UCSD-AML1 (cell line): ENCODE measurements at regions not wholly inside any gene's neighbourhood (a gene's known extent, or its start where the extent isn't known, plus 50 kb on each side); places are given as distances from the start of the nearest gene placed in this dataset.

Experiments used
- DNase-seq: peaks from one replicate; lab custom pipeline; 2025; ENCODE audit not compliant: unreplicated experiment; lab: John Stamatoyannopoulos, UW

GRCh38 chr1:30033256-30034104 is 689.9 kb downstream of the MATN1 start:
- no peak for DNase-seq

- DNase-seq: no peak
These were observed 691.1 kb downstream of the MATN1 start for GRCh38 chr1:30032302-30032701.

- DNase-seq: no peak
These were observed 693.7 kb downstream of the MATN1 start for GRCh38 chr1:30029677-30030076.

- no peak for DNase-seq
These were observed 694.4 kb downstream of the MATN1 start for GRCh38 chr1:30028939-30029338.

GRCh38 chr1:30028283-30028682 is 695.1 kb downstream of the MATN1 start:
- no peak for DNase-seq

- no peak for DNase-seq
These were observed 696.1 kb downstream of the MATN1 start for GRCh38 chr1:30027247-30027646.

- DNase-seq: peak; percentile 44
These were observed 698.8 kb downstream of the MATN1 start for GRCh38 chr1:30024411-30025195.

GRCh38 chr1:30023339-30024022 is 699.9 kb downstream of the MATN1 start:
- no peak for DNase-seq

- DNase-seq: no peak
These were observed 709.4 kb downstream of the MATN1 start for GRCh38 chr1:30014031-30014430.

- peak; percentile 41 for DNase-seq
These were observed 710.6 kb downstream of the MATN1 start for GRCh38 chr1:30012455-30013440.

GRCh38 chr1:30011970-30012369 is 711.4 kb downstream of the MATN1 start:
- DNase-seq: no peak

- DNase-seq: no peak
These were observed 712.8 kb downstream of the MATN1 start for GRCh38 chr1:30010506-30011106.

GRCh38 chr1:30009720-30010119 is 713.7 kb downstream of the MATN1 start:
- DNase-seq: no peak

GRCh38 chr1:30008998-30009657 is 714.3 kb downstream of the MATN1 start:
- no peak for DNase-seq

GRCh38 chr1:30008372-30008997 is 714.9 kb downstream of the MATN1 start:
- no peak for DNase-seq

GRCh38 chr1:30005972-30006619 is 717.3 kb downstream of the MATN1 start:
- no peak for DNase-seq

GRCh38 chr1:30001732-30002039 is 721.7 kb downstream of the MATN1 start:
- DNase-seq: no peak

GRCh38 chr1:30001011-30001731 is 722.2 kb downstream of the MATN1 start:
- DNase-seq: no peak
